NB4 (cell line): ENCODE measurements at regions not wholly inside any gene's neighbourhood (a gene's known extent, or its start where the extent isn't known, plus 50 kb on each side); places are given as distances from the start of the nearest gene placed in this dataset.

ENCODE experiments used
- DNase-seq: peaks from one replicate; pipeline ENCODE4 v3.0.0; 2010; ENCODE audit warnings: low read depth
- H3K4me3 ChIP-seq: one replicate; pipeline ENCODE4 v1.5.1; 2011; ENCODE audit warnings: mild to moderate bottlenecking, low read depth, low read length, moderate library complexity
- MYC ChIP-seq: IDR thresholded peaks from 2 replicates; pipeline ENCODE4 v1.6.1; 2011; ENCODE audit warnings: low read depth, low read length
- POLR2A ChIP-seq: IDR thresholded peaks from 2 replicates; pipeline ENCODE4 v1.6.1; 2011; ENCODE audit warnings: mild to moderate bottlenecking; ENCODE audit not compliant: insufficient read length; ENCODE audit errors: extremely low read depth
- TF ChIP-seq, protein P1 (sequence below): IDR thresholded peaks from one replicate; pipeline ENCODE4 v1.5.1; 2012; ENCODE audit warnings: low read depth, low read length
- TF ChIP-seq, protein P2 (sequence below): IDR thresholded peaks from 2 replicates; pipeline ENCODE4 v1.6.1; 2011; ENCODE audit warnings: low read depth, low read length

GRCh38 chr6:145415616-145416015 is 319.7 kb downstream of the EPM2A start:
- H3K4me3 ChIP-seq, result no peak overlapping the region
- no peak for TF ChIP-seq MYC
- TF ChIP-seq, protein P1, sequence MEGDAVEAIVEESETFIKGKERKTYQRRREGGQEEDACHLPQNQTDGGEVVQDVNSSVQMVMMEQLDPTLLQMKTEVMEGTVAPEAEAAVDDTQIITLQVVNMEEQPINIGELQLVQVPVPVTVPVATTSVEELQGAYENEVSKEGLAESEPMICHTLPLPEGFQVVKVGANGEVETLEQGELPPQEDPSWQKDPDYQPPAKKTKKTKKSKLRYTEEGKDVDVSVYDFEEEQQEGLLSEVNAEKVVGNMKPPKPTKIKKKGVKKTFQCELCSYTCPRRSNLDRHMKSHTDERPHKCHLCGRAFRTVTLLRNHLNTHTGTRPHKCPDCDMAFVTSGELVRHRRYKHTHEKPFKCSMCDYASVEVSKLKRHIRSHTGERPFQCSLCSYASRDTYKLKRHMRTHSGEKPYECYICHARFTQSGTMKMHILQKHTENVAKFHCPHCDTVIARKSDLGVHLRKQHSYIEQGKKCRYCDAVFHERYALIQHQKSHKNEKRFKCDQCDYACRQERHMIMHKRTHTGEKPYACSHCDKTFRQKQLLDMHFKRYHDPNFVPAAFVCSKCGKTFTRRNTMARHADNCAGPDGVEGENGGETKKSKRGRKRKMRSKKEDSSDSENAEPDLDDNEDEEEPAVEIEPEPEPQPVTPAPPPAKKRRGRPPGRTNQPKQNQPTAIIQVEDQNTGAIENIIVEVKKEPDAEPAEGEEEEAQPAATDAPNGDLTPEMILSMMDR, result no peak
- TF ChIP-seq, protein P2, sequence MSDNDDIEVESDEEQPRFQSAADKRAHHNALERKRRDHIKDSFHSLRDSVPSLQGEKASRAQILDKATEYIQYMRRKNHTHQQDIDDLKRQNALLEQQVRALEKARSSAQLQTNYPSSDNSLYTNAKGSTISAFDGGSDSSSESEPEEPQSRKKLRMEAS, result no peak
- TF ChIP-seq POLR2A, result no peak
- no peak for DNase-seq

- no peak overlapping the region for H3K4me3 ChIP-seq
- TF ChIP-seq MYC, result no peak
- TF ChIP-seq, protein P2, result no peak
- no peak for DNase-seq
These were observed 314.7 kb downstream of the EPM2A start for GRCh38 chr6:145420599-145420998.

DNA sequence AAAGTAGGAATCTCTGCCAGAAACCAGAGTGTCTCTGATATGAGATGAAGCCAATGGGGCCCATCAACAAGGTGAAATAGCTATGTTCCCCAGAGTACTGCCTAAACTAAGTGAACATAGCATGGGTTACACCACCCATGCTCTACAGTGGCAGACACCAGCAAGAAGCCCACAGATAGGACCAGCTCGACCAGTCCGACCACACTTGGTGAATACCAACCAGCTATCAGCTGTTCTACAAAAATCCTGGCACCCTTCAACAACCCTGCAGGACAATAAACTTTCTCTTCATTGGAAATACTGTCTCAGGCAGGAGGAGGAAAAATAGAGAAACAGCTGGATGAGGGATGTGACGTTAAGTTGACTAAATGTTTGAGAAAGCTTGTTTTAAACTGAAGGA is 311.4 kb downstream of the EPM2A start:
- TF ChIP-seq MYC (no peak), POLR2A (no peak)
- TF ChIP-seq, protein P1, result no peak
- TF ChIP-seq, protein P2, result no peak
- H3K4me3 ChIP-seq, result no peak overlapping the region
- no peak for DNase-seq

- no peak overlapping the region for H3K4me3 ChIP-seq
- no peak for TF ChIP-seq MYC
- TF ChIP-seq, protein P2, result no peak
- no peak for TF ChIP-seq POLR2A
- TF ChIP-seq, protein P1, result no peak
- DNase-seq, result no peak
These were observed 308.1 kb downstream of the EPM2A start for GRCh38 chr6:145427232-145427631.

- no peak for DNase-seq
- TF ChIP-seq MYC, result no peak
- TF ChIP-seq POLR2A, result no peak
- TF ChIP-seq, protein P1, result no peak
- TF ChIP-seq, protein P2, result no peak
- no peak overlapping the region for H3K4me3 ChIP-seq
These were observed 306.6 kb downstream of the EPM2A start for GRCh38 chr6:145428706-145429105.

GRCh38 chr6:145442110-145442509 is 293.2 kb downstream of the EPM2A start:
- DNase-seq, result no peak
- TF ChIP-seq MYC, result no peak
- TF ChIP-seq, protein P2, result no peak
- TF ChIP-seq POLR2A, result no peak
- TF ChIP-seq, protein P1, result no peak
- H3K4me3 ChIP-seq, result no peak overlapping the region
